GM21423 (cell line): ENCODE measurements at regions not wholly inside any gene's neighbourhood (a gene's known extent, or its start where the extent isn't known, plus 50 kb on each side); places are given as distances from the start of the nearest gene placed in this dataset.

Experiments
- ATAC-seq: cut with Tn5 transposase; IDR thresholded peaks from one replicate; pipeline ENCODE4 v1.9.1; 2021; ENCODE audit warnings: mild to moderate bottlenecking, moderate library complexity; ENCODE audit not compliant: unreplicated experiment

DNA sequence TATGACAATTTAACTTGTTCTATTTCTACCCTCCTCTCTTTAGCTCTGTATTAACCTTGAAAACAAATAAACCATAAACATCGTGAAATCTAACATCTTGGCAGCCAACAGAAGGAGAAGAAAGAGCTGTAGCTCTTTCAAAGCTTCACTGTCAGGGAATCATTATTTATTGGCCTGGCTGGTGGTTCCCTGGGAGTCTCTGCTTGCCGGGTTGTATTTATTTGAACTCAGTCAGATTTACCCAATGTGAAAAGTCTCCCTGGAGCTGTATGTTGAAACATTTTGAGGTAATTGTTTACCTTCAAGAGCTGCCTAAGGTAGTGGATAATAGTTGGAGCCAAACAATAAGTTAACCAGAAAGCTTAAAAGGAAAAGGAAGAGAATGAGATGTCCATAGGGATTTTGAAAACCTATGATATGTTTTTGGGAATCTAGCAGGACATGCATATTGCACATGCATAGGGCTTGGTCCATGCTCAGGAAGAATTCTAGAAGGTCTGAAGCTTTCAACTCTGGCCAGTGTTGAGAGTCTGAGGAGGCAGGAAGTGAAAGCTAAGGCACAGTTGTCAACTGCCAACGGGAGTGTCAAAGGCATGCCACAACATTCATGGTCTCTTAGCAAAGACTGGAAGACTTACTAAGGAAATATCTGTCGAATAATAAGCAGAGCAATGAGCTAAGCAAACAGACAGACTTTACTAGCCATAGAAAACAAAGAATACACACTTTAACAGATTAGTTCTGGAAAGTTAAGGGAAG, 621.6 kb downstream of the PCDH7 start:
- ATAC-seq = no peak

DNA sequence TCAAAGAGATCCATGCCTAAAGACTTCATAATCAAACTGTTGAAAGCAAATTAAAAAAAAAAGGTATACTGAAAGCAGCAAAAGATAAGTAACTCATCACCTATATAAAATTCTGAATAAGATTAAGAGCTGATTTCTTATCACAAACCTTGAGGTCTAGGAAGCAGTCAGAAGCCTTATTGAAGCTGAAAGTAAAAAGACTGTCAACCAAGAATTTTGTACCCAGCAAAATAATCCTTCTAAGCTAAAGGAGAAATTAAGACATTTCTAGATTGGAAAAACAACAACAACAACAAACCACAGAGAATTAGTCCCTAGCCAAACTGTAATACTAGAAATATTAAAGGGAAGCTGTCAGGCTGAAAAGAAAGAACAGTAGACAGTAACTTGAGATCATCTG, 622.9 kb downstream of the PCDH7 start:
- no peak for ATAC-seq

DNA sequence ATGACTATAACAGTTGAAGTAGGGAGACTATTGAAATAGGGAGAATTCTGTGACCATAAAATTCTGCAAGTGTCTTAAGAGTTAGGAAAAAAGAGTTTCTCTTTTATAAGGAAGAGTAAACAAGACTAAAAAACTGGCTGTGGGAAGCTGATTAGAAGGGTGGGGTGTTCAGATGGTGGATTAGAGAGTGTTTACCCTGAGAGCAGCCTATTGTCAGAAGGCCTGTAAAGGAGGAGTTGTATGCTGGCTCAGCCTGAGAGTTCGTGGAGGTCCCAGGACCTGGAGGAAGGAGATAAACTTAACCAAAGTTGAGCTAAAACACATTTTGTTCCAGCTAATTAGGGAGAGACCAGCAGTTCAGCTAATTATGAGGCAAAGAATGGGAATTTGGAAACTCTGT, 629.7 kb downstream of the PCDH7 start:
- ATAC-seq = no peak

DNA sequence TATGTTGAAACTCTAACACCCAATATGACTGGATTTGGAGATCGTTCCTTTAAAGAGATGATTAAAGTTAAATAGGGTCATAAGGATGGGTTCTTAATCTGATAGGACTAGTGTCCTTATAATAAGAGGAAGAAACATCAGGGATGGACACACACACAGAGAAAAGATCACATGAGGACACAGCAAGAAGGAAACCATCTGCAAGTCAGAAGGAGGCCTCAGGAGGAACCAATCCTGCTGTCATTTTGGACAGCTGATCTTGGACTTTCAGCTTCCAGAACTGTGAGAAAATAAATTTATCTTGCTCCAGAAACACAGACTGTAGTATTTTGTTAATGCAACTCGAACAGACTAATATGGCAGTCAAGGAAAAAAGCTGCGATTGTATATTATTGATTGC, 631.5 kb downstream of the PCDH7 start:
- ATAC-seq = no peak

DNA sequence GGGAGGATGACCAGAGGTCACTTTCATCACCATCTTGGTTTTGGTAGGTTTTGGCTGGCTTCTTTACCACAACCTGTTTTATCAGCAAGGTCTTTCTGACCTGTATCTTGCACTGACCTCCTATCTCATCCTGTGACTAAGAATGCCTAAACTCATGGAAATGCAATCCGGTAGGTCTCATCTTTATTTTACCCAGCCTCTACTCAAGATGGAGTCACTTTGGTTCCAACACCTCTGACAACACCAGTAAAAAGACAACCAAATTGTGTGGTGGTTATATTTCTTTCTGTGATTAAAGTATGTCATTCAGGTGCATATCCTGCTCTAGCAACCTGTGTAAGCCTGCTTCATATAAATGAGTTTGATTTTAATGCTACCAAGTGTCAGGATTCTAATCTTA, 636.7 kb downstream of the PCDH7 start:
- no peak for ATAC-seq

- ATAC-seq = no peak
Measured at GRCh38 chr4:31360786-31361185, 640.6 kb downstream of the PCDH7 start.

GRCh38 chr4:31362756-31363155, 642.6 kb downstream of the PCDH7 start:
- ATAC-seq = no peak

- ATAC-seq = no peak
Measured at GRCh38 chr4:31365006-31365690, 645.0 kb downstream of the PCDH7 start.

GRCh38 chr4:31366041-31366440, 645.9 kb downstream of the PCDH7 start:
- ATAC-seq = no peak

GRCh38 chr4:31370866-31371465, 650.8 kb downstream of the PCDH7 start:
- peak; percentile 98 for ATAC-seq

GRCh38 chr4:31374256-31374960, 654.2 kb downstream of the PCDH7 start:
- no peak for ATAC-seq

DNA sequence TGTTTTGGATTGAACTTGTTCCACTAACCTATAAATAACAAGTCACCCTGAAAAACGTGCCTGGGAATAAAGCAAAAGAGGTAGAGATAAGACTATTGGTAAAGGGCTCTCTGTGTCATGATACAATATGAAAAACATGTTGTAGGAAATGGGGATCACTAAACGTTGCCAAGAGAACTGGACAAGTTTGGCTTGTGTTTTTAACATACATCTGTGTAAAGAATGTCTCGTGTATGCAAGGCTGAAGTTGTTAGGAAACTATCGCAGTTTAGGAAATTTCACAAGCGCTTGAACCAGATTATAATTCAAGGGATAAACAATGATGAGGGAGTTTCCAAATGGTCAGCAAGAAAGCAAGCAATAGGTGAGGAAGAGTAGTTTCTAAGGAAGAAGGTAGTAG, 655.8 kb downstream of the PCDH7 start:
- no peak for ATAC-seq

- ATAC-seq = no peak
Measured at GRCh38 chr4:31379364-31379763, 659.2 kb downstream of the PCDH7 start.

GRCh38 chr4:31383767-31384166, 663.6 kb downstream of the PCDH7 start:
- no peak for ATAC-seq

DNA sequence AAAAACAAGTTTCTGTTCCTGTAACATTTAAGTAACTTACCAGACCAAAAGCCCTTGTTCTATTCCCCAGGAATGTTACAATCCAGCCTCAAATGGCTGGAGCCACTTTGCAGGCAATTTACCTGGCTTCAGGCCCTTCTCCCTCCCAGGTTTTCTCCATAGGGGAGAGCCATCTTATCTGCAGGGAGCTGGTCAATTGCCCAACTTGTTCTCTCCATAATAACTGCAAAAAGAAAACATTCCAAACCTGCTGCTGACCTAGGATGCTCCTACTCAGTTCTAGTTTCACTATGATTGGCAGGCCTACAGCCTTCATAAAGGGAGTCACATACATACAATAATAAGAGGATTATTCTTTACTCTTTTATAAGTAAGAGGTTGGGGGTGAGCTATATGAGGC, 670.7 kb downstream of the PCDH7 start:
- ATAC-seq = no peak

- ATAC-seq = no peak
Measured at GRCh38 chr4:31391976-31392375, 671.8 kb downstream of the PCDH7 start.

- no peak for ATAC-seq
Measured at GRCh38 chr4:31392923-31393322, 672.8 kb downstream of the PCDH7 start.

- no peak for ATAC-seq
Measured at GRCh38 chr4:31408121-31408520, 688.0 kb downstream of the PCDH7 start.

- ATAC-seq = no peak
Measured at GRCh38 chr4:31411565-31411964, 691.4 kb downstream of the PCDH7 start.

- no peak for ATAC-seq
Measured at GRCh38 chr4:31415629-31416028, 695.5 kb downstream of the PCDH7 start.

DNA sequence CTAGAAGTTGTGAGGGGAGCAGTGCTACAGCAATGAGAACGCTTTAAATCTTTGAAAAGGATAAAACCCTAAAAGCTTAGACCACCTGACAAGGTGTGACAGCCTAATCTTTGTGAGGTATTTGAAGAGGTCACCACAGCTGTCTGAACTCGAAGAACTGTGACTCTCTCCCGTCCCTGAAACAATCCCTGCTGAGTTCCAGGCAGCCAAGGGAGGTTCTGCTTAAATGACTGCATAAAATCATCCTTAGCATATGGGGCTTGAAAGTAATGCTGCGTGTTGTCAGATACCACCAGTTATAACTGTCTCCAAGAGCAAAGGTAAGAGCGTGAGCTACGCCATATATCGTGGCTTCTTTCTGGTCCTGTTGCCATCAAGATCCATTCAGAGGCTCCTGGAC, 696.3 kb downstream of the PCDH7 start:
- no peak for ATAC-seq

- no peak for ATAC-seq
Measured at GRCh38 chr4:31417040-31417439, 696.9 kb downstream of the PCDH7 start.
